ENCODE measurements at regions not wholly inside any gene's neighbourhood (a gene's known extent, or its start where the extent isn't known, plus 50 kb on each side); places are given as distances from the start of the nearest gene placed in this dataset.

- TF ChIP-seq ZNF462 (CRISPR knock-in tag; IDR thresholded peaks at IDR 0.05) (no peak), CREB1 (CRISPR knock-in tag; IDR thresholded peaks at IDR 0.05; ENCODE audit: low read depth) (no peak)
Measured at GRCh38 chr2:107160640-107161239, 274.8 kb upstream of the ST6GAL2 start (continued).

DNA sequence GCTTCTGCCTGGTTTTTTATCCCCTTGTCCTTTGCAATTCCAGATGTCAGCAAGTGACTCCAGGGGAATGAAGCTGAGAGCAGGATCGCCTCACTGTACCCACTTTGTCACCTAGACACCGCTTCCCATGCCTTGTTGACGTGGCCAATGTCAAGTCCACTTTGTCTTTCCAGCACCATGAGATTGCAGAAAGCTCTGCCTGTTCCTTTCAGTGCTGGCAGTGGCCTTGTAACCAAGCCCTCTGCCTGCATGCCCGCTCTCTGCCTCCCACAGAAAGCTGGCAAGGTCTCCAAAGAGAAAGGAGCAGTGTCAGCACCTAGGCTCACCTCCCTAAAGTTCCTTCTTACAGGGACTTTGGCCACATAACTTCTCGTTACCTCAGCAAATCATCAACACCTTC is 282.2 kb upstream of the ST6GAL2 start:
- Histone ChIP-seq H3K4me1 (ENCODE audit: insufficient read depth) (no peaks in the 10 kb centered on the region), H3K4me3 (no peak overlapping the region), H3K79me2 (replicated peaks; ENCODE audit: insufficient read depth) (no peaks in the 10 kb centered on the region), H3K27ac (ENCODE audit: low read depth) (no peak overlapping the region), H3K9me2 (ENCODE audit: insufficient read depth) (0 out of 2 replicates have a peak, but pooled peaks cover 3% of the 10 kb centered on the region), H3K36me3 (ENCODE audit: insufficient read depth) (no peaks in the 10 kb centered on the region), H3F3A (replicated peaks; ENCODE audit: low read depth) (no peaks in the 10 kb centered on the region), H3K4me2 (no peak overlapping the region), H2AFZ (peak overlapping the region; percentile 63; the same call in 1 of the 2 replicates), H4K20me1 (replicated peaks; ENCODE audit: insufficient read depth) (no peaks in the 10 kb centered on the region), H3K27me3 (ENCODE audit: insufficient read depth) (no peaks in the 10 kb centered on the region)
- Mint-ChIP-seq H3K27ac (no peak overlapping the region), H3K4me1 (no peaks in the 10 kb centered on the region), H3K9me3 (no peaks in the 10 kb centered on the region), H3K4me3 (no peak overlapping the region), H3K27me3 (ENCODE audit: insufficient read depth, low read depth, poor library complexity) (no peaks in the 10 kb centered on the region), H3K36me3 (ENCODE audit: low read depth) (no peaks in the 10 kb centered on the region)
- ATAC-seq (no peak), DNase-seq (ENCODE audit: low spot score) (no peak)
- TF ChIP-seq, protein P1, sequence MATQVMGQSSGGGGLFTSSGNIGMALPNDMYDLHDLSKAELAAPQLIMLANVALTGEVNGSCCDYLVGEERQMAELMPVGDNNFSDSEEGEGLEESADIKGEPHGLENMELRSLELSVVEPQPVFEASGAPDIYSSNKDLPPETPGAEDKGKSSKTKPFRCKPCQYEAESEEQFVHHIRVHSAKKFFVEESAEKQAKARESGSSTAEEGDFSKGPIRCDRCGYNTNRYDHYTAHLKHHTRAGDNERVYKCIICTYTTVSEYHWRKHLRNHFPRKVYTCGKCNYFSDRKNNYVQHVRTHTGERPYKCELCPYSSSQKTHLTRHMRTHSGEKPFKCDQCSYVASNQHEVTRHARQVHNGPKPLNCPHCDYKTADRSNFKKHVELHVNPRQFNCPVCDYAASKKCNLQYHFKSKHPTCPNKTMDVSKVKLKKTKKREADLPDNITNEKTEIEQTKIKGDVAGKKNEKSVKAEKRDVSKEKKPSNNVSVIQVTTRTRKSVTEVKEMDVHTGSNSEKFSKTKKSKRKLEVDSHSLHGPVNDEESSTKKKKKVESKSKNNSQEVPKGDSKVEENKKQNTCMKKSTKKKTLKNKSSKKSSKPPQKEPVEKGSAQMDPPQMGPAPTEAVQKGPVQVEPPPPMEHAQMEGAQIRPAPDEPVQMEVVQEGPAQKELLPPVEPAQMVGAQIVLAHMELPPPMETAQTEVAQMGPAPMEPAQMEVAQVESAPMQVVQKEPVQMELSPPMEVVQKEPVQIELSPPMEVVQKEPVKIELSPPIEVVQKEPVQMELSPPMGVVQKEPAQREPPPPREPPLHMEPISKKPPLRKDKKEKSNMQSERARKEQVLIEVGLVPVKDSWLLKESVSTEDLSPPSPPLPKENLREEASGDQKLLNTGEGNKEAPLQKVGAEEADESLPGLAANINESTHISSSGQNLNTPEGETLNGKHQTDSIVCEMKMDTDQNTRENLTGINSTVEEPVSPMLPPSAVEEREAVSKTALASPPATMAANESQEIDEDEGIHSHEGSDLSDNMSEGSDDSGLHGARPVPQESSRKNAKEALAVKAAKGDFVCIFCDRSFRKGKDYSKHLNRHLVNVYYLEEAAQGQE (IDR thresholded peaks at IDR 0.05; ENCODE audit: unreplicated experiment), result no peak
- TF ChIP-seq POLR2AphosphoS5 (IDR thresholded peaks at IDR 0.05; ENCODE audit: low read depth) (no peak), EZH2phosphoT487 (IDR thresholded peaks at IDR 0.05; ENCODE audit: unreplicated experiment) (no peak)
